ENCODE measurements at regions not wholly inside any gene's neighbourhood (a gene's known extent, or its start where the extent isn't known, plus 50 kb on each side); places are given as distances from the start of the nearest gene placed in this dataset.

GRCh38 chr12:89800435-89800834, 91.8 kb upstream of the ATP2B1 start:
- no peak for DNase-seq
- no peak for TF ChIP-seq POLR2A (IDR thresholded peaks at IDR 0.05)
- no peak for TF ChIP-seq CTCF (IDR thresholded peaks at IDR 0.05)
- ATAC-seq: no peak
- H3K4me1 ChIP-seq: no peaks in the 10 kb centered on the region
- H3K27me3 ChIP-seq: peaks cover 0 to 11% (median 0%) of the 10 kb centered on the region in 9 donors
- no peaks in the 10 kb centered on the region for H3K9me3 ChIP-seq
- H3K27ac ChIP-seq: no peak overlapping the region
- no peak overlapping the region for H3K4me3 ChIP-seq
- intact Hi-C loops (cut with DNase I): no loop called here
- no peaks in the 10 kb centered on the region for H3K36me3 ChIP-seq

GRCh38 chr12:89799316-89799715, 90.7 kb upstream of the ATP2B1 start:
- intact Hi-C loops (cut with DNase I): no loop called here
- WGBS, 4 donors: 90 to 94% (median 93%) methylated on average over 3 of the region's 3 CpGs
- H3K4me3 ChIP-seq: no peak overlapping the region
- DNase-seq: no peak
- H3K27me3 ChIP-seq: peaks cover 0 to 11% (median 0%) of the 10 kb centered on the region in 9 donors
- no peaks in the 10 kb centered on the region for H3K36me3 ChIP-seq
- H3K9me3 ChIP-seq: no peaks in the 10 kb centered on the region
- ATAC-seq: no peak
- H3K27ac ChIP-seq: no peak overlapping the region
- H3K4me1 ChIP-seq: no peaks in the 10 kb centered on the region
- no peak for TF ChIP-seq POLR2A (IDR thresholded peaks at IDR 0.05)
- no peak for TF ChIP-seq CTCF (IDR thresholded peaks at IDR 0.05)

GRCh38 chr12:89797436-89797835, 88.8 kb upstream of the ATP2B1 start:
- H3K36me3 ChIP-seq: no peaks in the 10 kb centered on the region
- peaks cover 0 to 2% (median 0%) of the 10 kb centered on the region in 12 donors for H3K4me1 ChIP-seq
- intact Hi-C loops (cut with DNase I): no loop called here
- no peak overlapping the region for H3K27ac ChIP-seq
- WGBS, 4 donors: 94 to 100% (median 97%) methylated on average over 2 of the region's 2 CpGs
- ATAC-seq: no peak
- H3K4me3 ChIP-seq: no peak overlapping the region
- no peak for TF ChIP-seq POLR2A (IDR thresholded peaks at IDR 0.05)
- no peak for DNase-seq
- no peaks in the 10 kb centered on the region for H3K9me3 ChIP-seq
- peaks cover 0 to 11% (median 0%) of the 10 kb centered on the region in 9 donors for H3K27me3 ChIP-seq

- TF ChIP-seq POLR2A (IDR thresholded peaks at IDR 0.05) (no peak), CTCF (IDR thresholded peaks at IDR 0.05) (no peak)
- no peak overlapping the region for H3K4me3 ChIP-seq
- no peaks in the 10 kb centered on the region for H3K36me3 ChIP-seq
- peaks cover 0 to 6% (median 0%) of the 10 kb centered on the region in 12 donors for H3K4me1 ChIP-seq
- intact Hi-C loops (cut with DNase I): no loop called here
- peaks cover 0 to 11% (median 0%) of the 10 kb centered on the region in 9 donors for H3K27me3 ChIP-seq
- no peak overlapping the region for H3K27ac ChIP-seq
- ATAC-seq (no peak), DNase-seq (no peak)
- no peaks in the 10 kb centered on the region for H3K9me3 ChIP-seq
- 89 to 100% (median 99%) methylated on average over 1 of the region's 1 CpG for WGBS, 4 donors
Measured at GRCh38 chr12:89796798-89797382, 88.3 kb upstream of the ATP2B1 start.

- Histone ChIP-seq H3K36me3 (no peaks in the 10 kb centered on the region), H3K4me1 (peaks cover 0 to 11% (median 0%) of the 10 kb centered on the region in 12 donors), H3K9me3 (peaks cover 0 to 4% (median 0%) of the 10 kb centered on the region in 12 donors), H3K27me3 (no peaks in the 10 kb centered on the region), H3K27ac (no peak overlapping the region), H3K4me3 (no peak overlapping the region)
- intact Hi-C loops (cut with DNase I): no loop called here
- DNase-seq: no peak
- no peak for ATAC-seq
- no peak for TF ChIP-seq POLR2A (IDR thresholded peaks at IDR 0.05)
- TF ChIP-seq CTCF (IDR thresholded peaks at IDR 0.05): no peak
Measured at GRCh38 chr12:89793946-89794345, 85.3 kb upstream of the ATP2B1 start.

All from heart left ventricle (tissue), 16 donors.